Esophagus muscularis mucosa (tissue), 4 donors: ENCODE measurements at regions not wholly inside any gene's neighbourhood (a gene's known extent, or its start where the extent isn't known, plus 50 kb on each side); places are given as distances from the start of the nearest gene placed in this dataset.

Source experiments
- DNase-seq: peaks from one replicate; pipeline ENCODE4 v3.0.0-alpha.2; 2017; ENCODE audit errors: extremely low spot score
- H3K27ac ChIP-seq, 4 donors: fragments of 200-600 bp; sonication (generic); replicated peaks in 1 of 4; 1 replicate in 3 of 4; 2 replicates in 1 of 4; pipeline ENCODE4 v1.5.1; 2016 to 2019; ENCODE audit warnings: mild to moderate bottlenecking in 1 of 4
- H3K27me3 ChIP-seq, 4 donors: fragments of 200-600 bp; sonication (generic); one replicate each; pipeline versions ENCODE4 v1.5.1 to v1.6.0; 2016 to 2019
- H3K36me3 ChIP-seq, 4 donors: fragments of 200-600 bp; sonication (generic); one replicate each; pipeline ENCODE4 v1.5.1; 2016 to 2019
- H3K4me1 ChIP-seq, 4 donors: fragments of 200-600 bp; sonication (generic); one replicate each; pipeline ENCODE4 v1.5.1; 2016 to 2019
- H3K4me3 ChIP-seq, 4 donors: fragments of 200-600 bp; sonication (generic); 1 replicate in 2 of 4; 2 replicates in 2 of 4; pipeline ENCODE4 v1.5.1; 2016 to 2019; ENCODE audit warnings: mild to moderate bottlenecking in 4 of 4, moderate library complexity in 1 of 4
- H3K9me3 ChIP-seq, 4 donors: fragments of 200-600 bp; sonication (generic); 1 replicate in 3 of 4; 2 replicates in 1 of 4; pipeline ENCODE4 v1.5.1; 2016 to 2019
- EP300 ChIP-seq: sonication (generic); formaldehyde crosslinking; IDR thresholded peaks from one replicate; pipeline ENCODE4 v1.6.1; 2017; ENCODE audit warnings: antibody characterized with exemption
- POLR2A ChIP-seq: fragments of 450-650 bp; IDR thresholded peaks from one replicate; pipeline ENCODE4 v1.6.1; 2017; ENCODE audit warnings: antibody characterized with exemption, moderate library complexity, mild to moderate bottlenecking, low read depth
- POLR2AphosphoS5 ChIP-seq, 2 donors: sonication (generic); formaldehyde crosslinking; IDR thresholded peaks; one replicate each; pipeline ENCODE4 v1.6.1; 2017; ENCODE audit warnings: antibody characterized with exemption in 2 of 2
- WGBS: methylation state at CpG from one replicate; pipeline ENCODE4 v1.1.5; 2018; 5-methylcytosine and 5-hydroxymethylcytosine counted together
- intact Hi-C: fragments of 100-400 bp; cut with DNase I; formaldehyde crosslinking; loops from one replicate; pipeline ENCODE4 v1.15.1; 2023
- TF ChIP-seq, protein P1 (sequence below), 3 experiments: fragments of 200-600 bp in 2 of 3; fragments of 450-650 bp in 1 of 3; sonication (generic) in 2 of 3; IDR thresholded peaks; one replicate each; pipeline ENCODE4 v1.5.1; 2017 to 2019; ENCODE audit warnings: antibody characterized with exemption in 3 of 3, mild to moderate bottlenecking in 2 of 3, moderate library complexity in 1 of 3

GRCh38 chr13:44212633-44213396, 160.8 kb upstream of the SERP2 start:
- Histone ChIP-seq H3K27ac (peak overlapping the region; percentile 66 to 72 (median 70)), H3K36me3 (no peaks in the 10 kb centered on the region), H3K4me1 (peaks cover under 1 to 43% (median 38%) of the 10 kb centered on the region in 4 donors), H3K9me3 (no peaks in the 10 kb centered on the region), H3K4me3 (no peak overlapping the region), H3K27me3 (no peaks in the 10 kb centered on the region)
- 47% methylated on average over 9 of the region's 9 CpGs for WGBS
- intact Hi-C loops, result no loop called here
- no peak for DNase-seq
- TF ChIP-seq, protein P1, sequence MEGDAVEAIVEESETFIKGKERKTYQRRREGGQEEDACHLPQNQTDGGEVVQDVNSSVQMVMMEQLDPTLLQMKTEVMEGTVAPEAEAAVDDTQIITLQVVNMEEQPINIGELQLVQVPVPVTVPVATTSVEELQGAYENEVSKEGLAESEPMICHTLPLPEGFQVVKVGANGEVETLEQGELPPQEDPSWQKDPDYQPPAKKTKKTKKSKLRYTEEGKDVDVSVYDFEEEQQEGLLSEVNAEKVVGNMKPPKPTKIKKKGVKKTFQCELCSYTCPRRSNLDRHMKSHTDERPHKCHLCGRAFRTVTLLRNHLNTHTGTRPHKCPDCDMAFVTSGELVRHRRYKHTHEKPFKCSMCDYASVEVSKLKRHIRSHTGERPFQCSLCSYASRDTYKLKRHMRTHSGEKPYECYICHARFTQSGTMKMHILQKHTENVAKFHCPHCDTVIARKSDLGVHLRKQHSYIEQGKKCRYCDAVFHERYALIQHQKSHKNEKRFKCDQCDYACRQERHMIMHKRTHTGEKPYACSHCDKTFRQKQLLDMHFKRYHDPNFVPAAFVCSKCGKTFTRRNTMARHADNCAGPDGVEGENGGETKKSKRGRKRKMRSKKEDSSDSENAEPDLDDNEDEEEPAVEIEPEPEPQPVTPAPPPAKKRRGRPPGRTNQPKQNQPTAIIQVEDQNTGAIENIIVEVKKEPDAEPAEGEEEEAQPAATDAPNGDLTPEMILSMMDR (IDR thresholded peaks at IDR 0.05), result no peak
- peak; percentile 41 to 60 for TF ChIP-seq POLR2AphosphoS5 (IDR thresholded peaks at IDR 0.05)

DNA sequence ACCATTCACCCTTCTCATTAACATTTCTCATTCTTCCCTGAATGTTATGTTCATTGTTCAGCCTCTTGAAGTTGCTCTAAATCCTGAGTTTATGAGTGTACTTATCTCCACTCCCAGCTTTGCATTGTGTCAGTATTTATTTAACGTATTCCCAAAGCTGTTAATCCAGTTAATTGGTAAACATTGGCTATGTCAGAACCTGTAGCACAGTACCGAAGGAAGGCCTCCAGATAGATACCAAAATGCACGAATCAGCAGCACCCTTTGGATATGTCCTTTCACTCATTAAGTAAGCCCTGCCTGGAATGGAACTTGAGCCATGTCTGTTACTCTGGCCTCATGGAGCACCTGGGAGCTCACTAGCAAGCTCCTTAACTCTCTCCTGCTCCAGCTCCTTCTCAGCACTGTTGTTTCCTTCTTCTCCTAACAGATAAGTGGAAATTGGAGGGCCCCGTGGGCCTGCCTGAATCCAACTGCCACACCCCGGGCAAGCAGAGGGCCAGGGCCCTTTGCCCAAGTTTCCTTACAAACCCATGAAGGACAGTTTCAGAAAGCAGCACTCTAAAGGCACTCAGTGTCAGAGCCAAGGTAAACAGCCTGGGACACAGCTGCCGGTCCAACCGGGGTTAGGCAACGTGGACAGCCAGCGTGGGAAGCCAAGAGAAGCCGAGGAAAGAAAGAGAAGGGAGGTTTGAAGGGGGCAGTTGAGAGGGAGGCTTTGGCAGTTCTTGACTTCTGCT, 155.0 kb upstream of the SERP2 start:
- Histone ChIP-seq H3K36me3 (no peaks in the 10 kb centered on the region), H3K4me1 (peaks cover 31 to 55% (median 53%) of the 10 kb centered on the region in 4 donors), H3K27me3 (no peaks in the 10 kb centered on the region), H3K27ac (peak overlapping the region; percentile 62 to 86 (median 78)), H3K9me3 (no peaks in the 10 kb centered on the region), H3K4me3 (no peak overlapping the region)
- TF ChIP-seq EP300 (no peak), POLR2AphosphoS5 (IDR thresholded peaks at IDR 0.05) (peak; percentile 63 to 73), POLR2A (no peak)
- intact Hi-C loops, result no loop called here
- WGBS, result 56% methylated on average over 10 of the region's 10 CpGs
- DNase-seq, result no peak

DNA sequence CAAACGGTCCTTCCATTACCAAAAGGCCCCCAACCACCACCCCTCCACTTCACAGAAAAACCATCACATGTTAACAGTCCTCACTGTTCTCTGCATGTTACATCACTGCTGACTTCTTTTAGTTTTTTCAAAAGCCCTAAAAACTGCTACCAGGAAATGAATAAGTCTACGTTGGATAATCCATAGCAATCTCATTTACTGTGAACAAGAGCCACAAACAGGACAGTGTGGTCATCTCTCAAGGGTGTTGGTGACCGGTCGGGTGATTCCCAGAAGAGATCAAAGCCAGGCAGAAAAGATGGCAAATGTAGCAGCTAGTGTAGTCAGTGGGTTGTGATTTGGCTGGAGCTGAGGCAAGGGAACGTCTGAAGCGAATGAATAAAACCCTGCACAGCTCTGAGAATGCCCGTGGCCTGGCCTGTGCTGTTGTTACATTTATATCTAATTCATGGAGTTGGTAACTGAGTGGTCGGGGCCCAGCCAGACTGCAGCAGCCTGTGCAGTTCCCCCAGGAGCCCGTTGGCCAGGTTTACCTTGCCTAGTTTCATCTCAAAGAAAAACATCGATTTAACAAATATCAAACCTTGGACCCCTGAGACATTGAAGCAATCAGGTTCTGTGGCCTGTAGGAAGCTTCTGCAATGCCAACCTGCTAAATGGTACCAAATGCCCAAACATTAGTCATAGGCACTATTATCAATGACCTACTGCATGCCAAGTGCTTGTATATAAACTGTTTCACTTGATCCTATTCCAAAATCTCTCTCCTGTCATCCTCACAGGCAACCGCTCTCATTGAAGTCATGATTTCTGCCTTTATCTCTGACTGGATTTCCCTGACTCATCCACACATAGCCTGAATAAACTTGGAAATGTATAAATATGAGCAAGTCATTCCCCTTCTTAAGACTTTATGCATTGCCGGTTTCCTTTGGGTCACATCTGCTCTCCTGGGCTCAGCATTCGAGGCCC, 153.8 kb upstream of the SERP2 start:
- TF ChIP-seq POLR2AphosphoS5 (IDR thresholded peaks at IDR 0.05) (peak in 1 of 2 donors; percentile 20), EP300 (no peak)
- intact Hi-C loops, result no loop called here
- Histone ChIP-seq H3K36me3 (no peaks in the 10 kb centered on the region), H3K9me3 (no peaks in the 10 kb centered on the region), H3K27me3 (no peaks in the 10 kb centered on the region), H3K4me3 (no peak overlapping the region), H3K27ac (peak overlapping the region; percentile 62 to 86 (median 78)), H3K4me1 (peaks cover 41 to 67% (median 65%) of the 10 kb centered on the region in 4 donors)
- WGBS, result 70% methylated on average over 13 of the region's 13 CpGs
- DNase-seq, result no peak

DNA sequence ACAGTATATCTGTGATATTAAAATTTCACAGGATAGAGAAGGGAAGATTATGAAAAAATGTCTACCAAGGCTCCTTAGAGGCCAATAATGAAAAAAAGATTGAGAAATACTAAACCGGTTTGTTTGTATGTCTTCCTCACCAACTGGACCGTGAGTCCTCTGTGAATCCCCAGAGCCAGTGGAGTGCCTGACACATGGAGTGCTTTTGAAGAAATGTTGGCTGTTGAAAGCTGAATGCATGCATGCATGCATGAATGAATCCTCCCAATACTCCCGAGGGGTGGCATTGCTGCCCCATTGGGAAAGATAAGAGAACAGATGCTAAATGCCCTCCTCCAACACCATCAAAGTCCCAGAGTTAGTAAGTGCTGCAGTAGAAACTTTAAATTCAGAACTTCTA, 152.7 kb upstream of the SERP2 start:
- DNase-seq, result no peak
- peak overlapping the region; percentile 62 to 86 (median 78) for H3K27ac ChIP-seq
- TF ChIP-seq POLR2AphosphoS5 (IDR thresholded peaks at IDR 0.05) (no peak), POLR2A (no peak), EP300 (no peak)
- TF ChIP-seq, protein P1 (IDR thresholded peaks at IDR 0.05), result no peak
- no peaks in the 10 kb centered on the region for H3K9me3 ChIP-seq
- intact Hi-C loops, result no loop called here
- H3K36me3 ChIP-seq, result no peaks in the 10 kb centered on the region
- peaks cover 48 to 75% (median 74%) of the 10 kb centered on the region in 4 donors for H3K4me1 ChIP-seq
- H3K4me3 ChIP-seq, result no peak overlapping the region
- no peaks in the 10 kb centered on the region for H3K27me3 ChIP-seq
- WGBS, result 80% methylated on average over 3 of the region's 3 CpGs

- Histone ChIP-seq H3K36me3 (no peaks in the 10 kb centered on the region), H3K27ac (peak overlapping the region; percentile 38 to 86 (median 72)), H3K4me1 (peaks cover 48 to 80% (median 74%) of the 10 kb centered on the region in 4 donors), H3K27me3 (no peaks in the 10 kb centered on the region), H3K4me3 (no peak overlapping the region), H3K9me3 (no peaks in the 10 kb centered on the region)
- intact Hi-C loops, result no loop called here
- WGBS, result 60% methylated on average over 4 of the region's 4 CpGs
- no peak for DNase-seq
- TF ChIP-seq EP300 (no peak), POLR2AphosphoS5 (IDR thresholded peaks at IDR 0.05) (no peak), POLR2A (no peak)
- TF ChIP-seq, protein P1 (IDR thresholded peaks at IDR 0.05), result no peak
Measured at GRCh38 chr13:44221657-44222056, 152.0 kb upstream of the SERP2 start.
